Astrocyte (in vitro differentiated cells and primary cell): ENCODE measurements at regions not wholly inside any gene's neighbourhood (a gene's known extent, or its start where the extent isn't known, plus 50 kb on each side); places are given as distances from the start of the nearest gene placed in this dataset.

ENCODE experiments used
- EZH2 ChIP-seq: IDR thresholded peaks from 2 replicates; pipeline ENCODE4 v1.6.1; 2012; ENCODE audit warnings: mild to moderate bottlenecking, low read length, inconsistent platforms; ENCODE audit not compliant: insufficient read depth
- TF ChIP-seq, protein P1 (sequence below): IDR thresholded peaks from 2 replicates; pipeline ENCODE4 v1.5.1; 2011; ENCODE audit warnings: low read depth, mild to moderate bottlenecking, inconsistent platforms, low read length, moderate library complexity; ENCODE audit not compliant: insufficient read depth

GRCh38 chr17:77644181-77645071, 314.1 kb upstream of the TNRC6C start:
- TF ChIP-seq, protein P1, sequence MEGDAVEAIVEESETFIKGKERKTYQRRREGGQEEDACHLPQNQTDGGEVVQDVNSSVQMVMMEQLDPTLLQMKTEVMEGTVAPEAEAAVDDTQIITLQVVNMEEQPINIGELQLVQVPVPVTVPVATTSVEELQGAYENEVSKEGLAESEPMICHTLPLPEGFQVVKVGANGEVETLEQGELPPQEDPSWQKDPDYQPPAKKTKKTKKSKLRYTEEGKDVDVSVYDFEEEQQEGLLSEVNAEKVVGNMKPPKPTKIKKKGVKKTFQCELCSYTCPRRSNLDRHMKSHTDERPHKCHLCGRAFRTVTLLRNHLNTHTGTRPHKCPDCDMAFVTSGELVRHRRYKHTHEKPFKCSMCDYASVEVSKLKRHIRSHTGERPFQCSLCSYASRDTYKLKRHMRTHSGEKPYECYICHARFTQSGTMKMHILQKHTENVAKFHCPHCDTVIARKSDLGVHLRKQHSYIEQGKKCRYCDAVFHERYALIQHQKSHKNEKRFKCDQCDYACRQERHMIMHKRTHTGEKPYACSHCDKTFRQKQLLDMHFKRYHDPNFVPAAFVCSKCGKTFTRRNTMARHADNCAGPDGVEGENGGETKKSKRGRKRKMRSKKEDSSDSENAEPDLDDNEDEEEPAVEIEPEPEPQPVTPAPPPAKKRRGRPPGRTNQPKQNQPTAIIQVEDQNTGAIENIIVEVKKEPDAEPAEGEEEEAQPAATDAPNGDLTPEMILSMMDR, result no peak
- no peak for TF ChIP-seq EZH2
